ENCODE measurements at regions not wholly inside any gene's neighbourhood (a gene's known extent, or its start where the extent isn't known, plus 50 kb on each side); places are given as distances from the start of the nearest gene placed in this dataset.

- H3K4me1 ChIP-seq (ENCODE audit: insufficient read depth): no peaks in the 10 kb centered on the region
- no peak overlapping the region for H3K4me3 ChIP-seq
- H3K4me2 ChIP-seq (ENCODE audit: unreplicated experiment): peak overlapping the region; percentile 32
- H3K9me2 ChIP-seq (ENCODE audit: insufficient read depth): no peaks in the 10 kb centered on the region
- TF ChIP-seq EZH2 (IDR thresholded peaks at IDR 0.05; ENCODE audit: insufficient read depth, poor library complexity, severe bottlenecking) (no peak), EZH2phosphoT487 (IDR thresholded peaks at IDR 0.05; ENCODE audit: insufficient read depth, low read depth) (no peak)
- peak; percentile 72 for DNase-seq
- no peak overlapping the region for H3K27ac ChIP-seq
- no peaks in the 10 kb centered on the region for H4K20me1 ChIP-seq (ENCODE audit: insufficient read depth)
- H3F3A ChIP-seq (ENCODE audit: insufficient read depth): no peaks in the 10 kb centered on the region
- 12 to 15% methylated on average over 12 of the region's 12 CpGs for WGBS, 2 experiments (ENCODE audit: low coverage in 1 of 2, low lambda C conversion rate in 2 of 2, missing lambda C conversion rate in 2 of 2)
- no peaks in the 10 kb centered on the region for H3K36me3 ChIP-seq (ENCODE audit: low read depth)
- in situ Hi-C loops (cut with MboI): no loop called here
- no peaks in the 10 kb centered on the region for H3K79me2 ChIP-seq (ENCODE audit: insufficient read depth)
- no peaks in the 10 kb centered on the region for H3K9me3 ChIP-seq (ENCODE audit: low read depth)
- H3K27me3 ChIP-seq (replicated peaks; ENCODE audit: insufficient read depth): no peaks in the 10 kb centered on the region
- peak overlapping the region; percentile 55; the same call in 1 of the 2 replicates for H2AFZ ChIP-seq
- no peak overlapping the region for H3K9ac ChIP-seq
These were observed 383.0 kb downstream of the TBL1XR1 start for GRCh38 chr3:176814285-176814684.

GRCh38 chr3:176807938-176808337 lies 389.3 kb downstream of the TBL1XR1 start:
- no peaks in the 10 kb centered on the region for H3K27me3 ChIP-seq (replicated peaks; ENCODE audit: insufficient read depth)
- WGBS, 2 experiments (ENCODE audit: low coverage in 1 of 2, low lambda C conversion rate in 2 of 2, missing lambda C conversion rate in 2 of 2): 17 to 31% methylated on average over 2 of the region's 2 CpGs
- H2AFZ ChIP-seq: no peak overlapping the region
- DNase-seq: no peak
- H3K36me3 ChIP-seq (ENCODE audit: low read depth): no peaks in the 10 kb centered on the region
- H3K4me3 ChIP-seq: no peak overlapping the region
- no peaks in the 10 kb centered on the region for H3K4me1 ChIP-seq (ENCODE audit: insufficient read depth)
- H3K9me3 ChIP-seq (ENCODE audit: low read depth): no peaks in the 10 kb centered on the region
- H3K9me2 ChIP-seq (ENCODE audit: insufficient read depth): no peaks in the 10 kb centered on the region
- in situ Hi-C loops (cut with MboI): no loop called here
- H3K27ac ChIP-seq: no peak overlapping the region
- H3K9ac ChIP-seq: no peak overlapping the region
- TF ChIP-seq EZH2phosphoT487 (IDR thresholded peaks at IDR 0.05; ENCODE audit: insufficient read depth, low read depth) (no peak), EZH2 (IDR thresholded peaks at IDR 0.05; ENCODE audit: insufficient read depth, poor library complexity, severe bottlenecking) (no peak)
- no peaks in the 10 kb centered on the region for H3K79me2 ChIP-seq (ENCODE audit: insufficient read depth)
- H3K4me2 ChIP-seq (ENCODE audit: unreplicated experiment): no peak overlapping the region
- H4K20me1 ChIP-seq (ENCODE audit: insufficient read depth): no peaks in the 10 kb centered on the region
- no peaks in the 10 kb centered on the region for H3F3A ChIP-seq (ENCODE audit: insufficient read depth)

GRCh38 chr3:176799675-176800074 lies 397.6 kb downstream of the TBL1XR1 start:
- Histone ChIP-seq H3K4me1 (ENCODE audit: insufficient read depth) (peaks cover 9% of the 10 kb centered on the region; the same call in 1 of the 2 replicates), H3F3A (ENCODE audit: insufficient read depth) (no peaks in the 10 kb centered on the region; the same call in 1 of the 2 replicates), H3K9ac (no peak overlapping the region), H3K79me2 (ENCODE audit: insufficient read depth) (no peaks in the 10 kb centered on the region), H3K27me3 (replicated peaks; ENCODE audit: insufficient read depth) (no peaks in the 10 kb centered on the region; the same call in 1 of the 2 replicates), H3K9me2 (ENCODE audit: insufficient read depth) (no peaks in the 10 kb centered on the region), H3K36me3 (ENCODE audit: low read depth) (no peaks in the 10 kb centered on the region), H3K27ac (no peak overlapping the region), H4K20me1 (ENCODE audit: insufficient read depth) (no peaks in the 10 kb centered on the region), H3K4me2 (ENCODE audit: unreplicated experiment) (no peak overlapping the region), H2AFZ (no peak overlapping the region), H3K4me3 (no peak overlapping the region), H3K9me3 (ENCODE audit: low read depth) (no peaks in the 10 kb centered on the region)
- WGBS, 2 experiments (ENCODE audit: low coverage in 1 of 2, low lambda C conversion rate in 2 of 2, missing lambda C conversion rate in 2 of 2): 4 to 8% methylated on average over 2 of the region's 2 CpGs
- in situ Hi-C loops (cut with MboI): no loop called here
- DNase-seq: no peak
- TF ChIP-seq EZH2phosphoT487 (IDR thresholded peaks at IDR 0.05; ENCODE audit: insufficient read depth, low read depth) (no peak), EZH2 (IDR thresholded peaks at IDR 0.05; ENCODE audit: insufficient read depth, poor library complexity, severe bottlenecking) (no peak)

GRCh38 chr3:176798680-176799079 lies 398.6 kb downstream of the TBL1XR1 start:
- Histone ChIP-seq H3K9ac (no peak overlapping the region), H3K79me2 (ENCODE audit: insufficient read depth) (no peaks in the 10 kb centered on the region), H3K27ac (no peak overlapping the region), H2AFZ (no peak overlapping the region), H3K36me3 (ENCODE audit: low read depth) (no peaks in the 10 kb centered on the region), H3K27me3 (replicated peaks; ENCODE audit: insufficient read depth) (no peaks in the 10 kb centered on the region; the same call in 1 of the 2 replicates), H3K9me2 (ENCODE audit: insufficient read depth) (no peaks in the 10 kb centered on the region), H3K4me2 (ENCODE audit: unreplicated experiment) (no peak overlapping the region), H3K4me3 (no peak overlapping the region), H3K4me1 (ENCODE audit: insufficient read depth) (peaks cover 9% of the 10 kb centered on the region; the same call in 1 of the 2 replicates), H4K20me1 (ENCODE audit: insufficient read depth) (no peaks in the 10 kb centered on the region), H3K9me3 (ENCODE audit: low read depth) (no peaks in the 10 kb centered on the region), H3F3A (ENCODE audit: insufficient read depth) (no peaks in the 10 kb centered on the region; the same call in 1 of the 2 replicates)
- TF ChIP-seq EZH2phosphoT487 (IDR thresholded peaks at IDR 0.05; ENCODE audit: insufficient read depth, low read depth) (no peak), EZH2 (IDR thresholded peaks at IDR 0.05; ENCODE audit: insufficient read depth, poor library complexity, severe bottlenecking) (no peak)
- in situ Hi-C loops (cut with MboI): no loop called here
- DNase-seq: no peak
- 35% methylated on average over 1 of the region's 1 CpG for WGBS, 2 experiments (ENCODE audit: low coverage in 1 of 2, low lambda C conversion rate in 2 of 2, missing lambda C conversion rate in 2 of 2)

GRCh38 chr3:176796371-176796770 lies 400.9 kb downstream of the TBL1XR1 start:
- H3K79me2 ChIP-seq (ENCODE audit: insufficient read depth): no peaks in the 10 kb centered on the region
- peak; percentile 43 for DNase-seq
- no peak for TF ChIP-seq EZH2 (IDR thresholded peaks at IDR 0.05; ENCODE audit: insufficient read depth, poor library complexity, severe bottlenecking)
- TF ChIP-seq EZH2phosphoT487 (IDR thresholded peaks at IDR 0.05; ENCODE audit: insufficient read depth, low read depth): no peak
- H3K9me3 ChIP-seq (ENCODE audit: low read depth): no peaks in the 10 kb centered on the region
- no peak overlapping the region for H3K27ac ChIP-seq
- H3K9me2 ChIP-seq (ENCODE audit: insufficient read depth): no peaks in the 10 kb centered on the region
- no peak overlapping the region for H3K4me2 ChIP-seq (ENCODE audit: unreplicated experiment)
- no peak overlapping the region for H3K9ac ChIP-seq
- no peak overlapping the region for H3K4me3 ChIP-seq
- H4K20me1 ChIP-seq (ENCODE audit: insufficient read depth): no peaks in the 10 kb centered on the region
- H2AFZ ChIP-seq: no peak overlapping the region
- no peaks in the 10 kb centered on the region; the same call in 1 of the 2 replicates for H3F3A ChIP-seq (ENCODE audit: insufficient read depth)
- H3K4me1 ChIP-seq (ENCODE audit: insufficient read depth): peaks cover 9% of the 10 kb centered on the region; the same call in 1 of the 2 replicates
- in situ Hi-C loops (cut with MboI): no loop called here
- 0 to 6% methylated on average over 2 of the region's 2 CpGs for WGBS, 2 experiments (ENCODE audit: low coverage in 1 of 2, low lambda C conversion rate in 2 of 2, missing lambda C conversion rate in 2 of 2)
- peaks cover 6% of the 10 kb centered on the region; the same call in 1 of the 2 replicates for H3K27me3 ChIP-seq (replicated peaks; ENCODE audit: insufficient read depth)
- H3K36me3 ChIP-seq (ENCODE audit: low read depth): no peaks in the 10 kb centered on the region
